Gastrocnemius medialis (tissue), 4 donors: ENCODE measurements at regions not wholly inside any gene's neighbourhood (a gene's known extent, or its start where the extent isn't known, plus 50 kb on each side); places are given as distances from the start of the nearest gene placed in this dataset.

Source experiments
- ATAC-seq, 2 donors: fragments of 150-250 bp; one replicate each; pipeline ENCODE4 v1.9.1; 2016
- DNase-seq, 2 donors: peaks; one replicate each; pipeline ENCODE4 v3.0.0-alpha.2; 2019
- H3K27ac ChIP-seq, 4 donors: fragments of 200-600 bp; sonication (generic); 1 replicate in 1 of 4; 2 replicates in 3 of 4; pipeline ENCODE4 v1.5.1; 2016 to 2018; ENCODE audit warnings: mild to moderate bottlenecking in 2 of 4, moderate library complexity in 1 of 4
- H3K27me3 ChIP-seq, 3 donors: fragments of 200-600 bp; sonication (generic) in 2 of 3; 1 replicate in 1 of 3; 2 replicates in 2 of 3; pipeline versions ENCODE4 v1.5.1 to v1.6.0; 2016 to 2019; ENCODE audit warnings: mild to moderate bottlenecking in 1 of 3, moderate library complexity in 1 of 3
- H3K36me3 ChIP-seq, 2 donors: fragments of 200-600 bp; sonication (generic) in 1 of 2; one replicate each; pipeline ENCODE4 v1.5.1; 2017 to 2018
- H3K4me1 ChIP-seq, 2 donors: fragments of 200-600 bp; sonication (generic) in 1 of 2; one replicate each; pipeline ENCODE4 v1.5.1; 2016 to 2017; ENCODE audit warnings: mild to moderate bottlenecking in 2 of 2
- H3K4me3 ChIP-seq, 4 donors: fragments of 200-600 bp; sonication (generic) in 3 of 4; 1 replicate in 1 of 4; 2 replicates in 3 of 4; pipeline ENCODE4 v1.5.1; 2016 to 2019; ENCODE audit warnings: mild to moderate bottlenecking in 2 of 4
- H3K9me3 ChIP-seq, 3 donors: fragments of 200-600 bp; sonication (generic) in 2 of 3; 1 replicate in 1 of 3; 2 replicates in 2 of 3; pipeline ENCODE4 v1.5.1; 2016 to 2019
- CTCF ChIP-seq, 5 experiments: fragments of 450-650 bp in 3 of 5; fragments of 200-600 bp in 2 of 5; sonication (generic) in 2 of 5; IDR thresholded peaks in 4 of 5; conservative IDR thresholded peaks in 1 of 5; 1 replicate in 4 of 5; 2 replicates in 1 of 5; pipeline ENCODE4 v1.5.1; 2016 to 2019; ENCODE audit warnings: antibody characterized with exemption in 5 of 5, mild to moderate bottlenecking in 3 of 5, moderate library complexity in 3 of 5
- POLR2A ChIP-seq, 2 donors: fragments of 450-650 bp; IDR thresholded peaks; one replicate each; pipeline ENCODE4 v1.6.1; 2017; ENCODE audit warnings: antibody characterized with exemption in 2 of 2, mild to moderate bottlenecking in 2 of 2, moderate library complexity in 2 of 2
- in situ Hi-C, 4 donors: fragments of 200-750 bp; cut with MboI; loops; one replicate each; pipeline versions ENCODE4 v1.15.0 to v1.8.0; 2017; ENCODE audit warnings: low sequenced_read_pairs in 4 of 4
- intact Hi-C: fragments of 100-400 bp; cut with DNase I; formaldehyde crosslinking; loops from one replicate; pipeline ENCODE4 v1.15.1; 2023; ENCODE audit warnings: low total_unique reads

GRCh38 chr22:48689206-48689605, 1138.5 kb downstream of the BRD1 start:
- no peak for ATAC-seq
- no peaks in the 10 kb centered on the region for H3K27me3 ChIP-seq
- no peak for DNase-seq
- no peak overlapping the region for H3K27ac ChIP-seq
- H3K9me3 ChIP-seq: no peaks in the 10 kb centered on the region
- no peaks in the 10 kb centered on the region for H3K4me1 ChIP-seq
- no peak overlapping the region for H3K4me3 ChIP-seq
- no peak for TF ChIP-seq CTCF (IDR thresholded peaks at IDR 0.05 in 4 of 5, conservative IDR thresholded peaks at IDR 0.05 in 1 of 5)
- no peak for TF ChIP-seq POLR2A (IDR thresholded peaks at IDR 0.05)
- no peaks in the 10 kb centered on the region for H3K36me3 ChIP-seq
- intact Hi-C loops: no loop called here
- in situ Hi-C loops: no loop called here

- no peak overlapping the region for H3K4me3 ChIP-seq
- no peaks in the 10 kb centered on the region for H3K9me3 ChIP-seq
- in situ Hi-C loops: no loop called here
- no peaks in the 10 kb centered on the region for H3K27me3 ChIP-seq
- ATAC-seq: no peak
- H3K27ac ChIP-seq: no peak overlapping the region
- no peaks in the 10 kb centered on the region for H3K36me3 ChIP-seq
- TF ChIP-seq POLR2A (IDR thresholded peaks at IDR 0.05): no peak
- no peak for TF ChIP-seq CTCF (IDR thresholded peaks at IDR 0.05 in 4 of 5, conservative IDR thresholded peaks at IDR 0.05 in 1 of 5)
- no peak for DNase-seq
- intact Hi-C loops: no loop called here
- H3K4me1 ChIP-seq: no peaks in the 10 kb centered on the region
Measured at GRCh38 chr22:48688366-48688765, 1139.3 kb downstream of the BRD1 start.

GRCh38 chr22:48687606-48688005, 1140.1 kb downstream of the BRD1 start:
- intact Hi-C loops (no loop called here), in situ Hi-C loops (no loop called here)
- H3K4me1 ChIP-seq: no peaks in the 10 kb centered on the region
- ATAC-seq (no peak), DNase-seq (no peak)
- H3K36me3 ChIP-seq: no peaks in the 10 kb centered on the region
- H3K27me3 ChIP-seq: no peaks in the 10 kb centered on the region
- no peaks in the 10 kb centered on the region for H3K9me3 ChIP-seq
- TF ChIP-seq CTCF (IDR thresholded peaks at IDR 0.05 in 4 of 5, conservative IDR thresholded peaks at IDR 0.05 in 1 of 5) (no peak), POLR2A (IDR thresholded peaks at IDR 0.05) (no peak)
- no peak overlapping the region for H3K27ac ChIP-seq
- H3K4me3 ChIP-seq: no peak overlapping the region

GRCh38 chr22:48686694-48687302, 1140.9 kb downstream of the BRD1 start:
- intact Hi-C loops (no loop called here), in situ Hi-C loops (no loop called here)
- H3K36me3 ChIP-seq: no peaks in the 10 kb centered on the region
- no peaks in the 10 kb centered on the region for H3K27me3 ChIP-seq
- DNase-seq: no peak
- H3K27ac ChIP-seq: no peak overlapping the region
- H3K4me1 ChIP-seq: no peaks in the 10 kb centered on the region
- no peak overlapping the region for H3K4me3 ChIP-seq
- ATAC-seq: no peak
- no peaks in the 10 kb centered on the region for H3K9me3 ChIP-seq
- TF ChIP-seq CTCF (IDR thresholded peaks at IDR 0.05 in 4 of 5, conservative IDR thresholded peaks at IDR 0.05 in 1 of 5): no peak
- TF ChIP-seq POLR2A (IDR thresholded peaks at IDR 0.05): no peak

GRCh38 chr22:48685767-48686166, 1141.9 kb downstream of the BRD1 start:
- no peak for ATAC-seq
- no peaks in the 10 kb centered on the region for H3K9me3 ChIP-seq
- H3K4me3 ChIP-seq: no peak overlapping the region
- H3K4me1 ChIP-seq: no peaks in the 10 kb centered on the region
- intact Hi-C loops (no loop called here), in situ Hi-C loops (no loop called here)
- no peaks in the 10 kb centered on the region for H3K27me3 ChIP-seq
- H3K36me3 ChIP-seq: no peaks in the 10 kb centered on the region
- no peak for TF ChIP-seq POLR2A (IDR thresholded peaks at IDR 0.05)
- TF ChIP-seq CTCF (IDR thresholded peaks at IDR 0.05 in 4 of 5, conservative IDR thresholded peaks at IDR 0.05 in 1 of 5): no peak
- no peak for DNase-seq
- H3K27ac ChIP-seq: no peak overlapping the region
